LNCaP clone FGC (cell line): ENCODE measurements at regions not wholly inside any gene's neighbourhood (a gene's known extent, or its start where the extent isn't known, plus 50 kb on each side); places are given as distances from the start of the nearest gene placed in this dataset.

ENCODE experiments used
- DNase-seq: peaks from one replicate; pipeline ENCODE4 v3.0.0-alpha.2; 2011; ENCODE audit warnings: low read depth
- H3K4me3 ChIP-seq: 2 replicates; pipeline ENCODE4 v1.5.1; 2011; ENCODE audit warnings: mild to moderate bottlenecking, low read depth, low read length, control low read depth
- TF ChIP-seq, protein P1 (sequence below): IDR thresholded peaks from 2 replicates; pipeline ENCODE4 v1.5.1; 2012; ENCODE audit warnings: mild to moderate bottlenecking; ENCODE audit not compliant: control insufficient read depth, insufficient read depth; ENCODE audit errors: extremely low read depth

- TF ChIP-seq, protein P1, sequence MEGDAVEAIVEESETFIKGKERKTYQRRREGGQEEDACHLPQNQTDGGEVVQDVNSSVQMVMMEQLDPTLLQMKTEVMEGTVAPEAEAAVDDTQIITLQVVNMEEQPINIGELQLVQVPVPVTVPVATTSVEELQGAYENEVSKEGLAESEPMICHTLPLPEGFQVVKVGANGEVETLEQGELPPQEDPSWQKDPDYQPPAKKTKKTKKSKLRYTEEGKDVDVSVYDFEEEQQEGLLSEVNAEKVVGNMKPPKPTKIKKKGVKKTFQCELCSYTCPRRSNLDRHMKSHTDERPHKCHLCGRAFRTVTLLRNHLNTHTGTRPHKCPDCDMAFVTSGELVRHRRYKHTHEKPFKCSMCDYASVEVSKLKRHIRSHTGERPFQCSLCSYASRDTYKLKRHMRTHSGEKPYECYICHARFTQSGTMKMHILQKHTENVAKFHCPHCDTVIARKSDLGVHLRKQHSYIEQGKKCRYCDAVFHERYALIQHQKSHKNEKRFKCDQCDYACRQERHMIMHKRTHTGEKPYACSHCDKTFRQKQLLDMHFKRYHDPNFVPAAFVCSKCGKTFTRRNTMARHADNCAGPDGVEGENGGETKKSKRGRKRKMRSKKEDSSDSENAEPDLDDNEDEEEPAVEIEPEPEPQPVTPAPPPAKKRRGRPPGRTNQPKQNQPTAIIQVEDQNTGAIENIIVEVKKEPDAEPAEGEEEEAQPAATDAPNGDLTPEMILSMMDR, result no peak
- H3K4me3 ChIP-seq, result no peak overlapping the region
- DNase-seq, result no peak
Measured at GRCh38 chr10:30114401-30114800, 55.0 kb upstream of the JCAD start.

GRCh38 chr10:30111340-30112022, 52.1 kb upstream of the JCAD start:
- TF ChIP-seq, protein P1, result no peak
- no peak for DNase-seq
- no peak overlapping the region for H3K4me3 ChIP-seq
